HG02610 (cell line): ENCODE measurements at regions not wholly inside any gene's neighbourhood (a gene's known extent, or its start where the extent isn't known, plus 50 kb on each side); places are given as distances from the start of the nearest gene placed in this dataset.

Experiments
- ATAC-seq: cut with Tn5 transposase; IDR thresholded peaks from one replicate; pipeline ENCODE4 v1.9.1; 2021; ENCODE audit warnings: mild to moderate bottlenecking, moderate library complexity; ENCODE audit not compliant: unreplicated experiment

GRCh38 chr9:108565651-108566378 lies 290.0 kb downstream of the ACTL7B start:
- ATAC-seq, result peak; percentile 84

DNA sequence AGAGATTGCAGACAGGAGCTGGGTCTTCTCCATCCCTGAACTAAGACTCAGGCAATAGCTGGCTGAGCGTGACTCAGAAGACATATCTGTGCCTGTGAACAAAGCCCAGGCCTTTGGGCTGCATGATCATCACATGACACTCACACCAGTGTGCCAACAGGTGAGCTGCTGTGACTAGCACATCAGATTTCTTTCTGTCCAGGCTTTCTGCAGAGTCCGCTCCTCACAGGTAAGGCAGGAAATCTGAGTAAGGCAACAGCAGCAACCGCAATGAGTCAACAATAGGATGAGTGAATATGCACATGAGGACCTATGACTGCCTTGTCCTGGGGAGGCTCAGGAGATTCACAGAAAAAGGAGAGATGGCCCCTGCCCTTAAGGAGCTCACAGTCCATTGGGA lies 293.6 kb downstream of the ACTL7B start:
- ATAC-seq, result no peak

GRCh38 chr9:108559432-108559831 lies 296.4 kb downstream of the ACTL7B start:
- no peak for ATAC-seq

- no peak for ATAC-seq
These were observed 301.0 kb downstream of the ACTL7B start for GRCh38 chr9:108554831-108555230.

DNA sequence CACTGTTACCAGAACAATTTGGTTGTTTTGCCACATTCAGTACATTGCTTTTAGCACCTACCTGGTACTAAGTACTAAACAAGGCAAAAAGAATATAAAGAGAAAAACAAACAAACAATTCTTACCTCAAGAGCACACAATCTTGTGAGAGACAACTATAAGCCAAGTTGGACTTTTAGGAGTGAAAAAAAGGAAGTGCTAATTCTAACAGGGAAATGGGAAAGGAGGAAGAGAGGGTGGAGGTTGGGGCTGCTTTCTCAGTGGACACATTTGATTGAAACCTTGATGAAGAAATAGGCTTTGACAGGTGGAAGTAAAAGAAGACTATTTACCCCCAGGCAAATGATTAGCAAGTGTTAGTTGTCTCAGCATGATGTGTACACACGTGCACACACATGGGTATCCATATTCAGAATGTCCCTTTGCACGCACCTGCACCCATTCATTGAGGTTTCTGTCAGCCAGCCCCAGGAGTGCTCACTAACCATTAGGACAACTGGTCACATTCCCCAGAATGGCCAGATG lies 302.6 kb downstream of the ACTL7B start:
- no peak for ATAC-seq

GRCh38 chr9:108552459-108553040 lies 303.2 kb downstream of the ACTL7B start:
- no peak for ATAC-seq

DNA sequence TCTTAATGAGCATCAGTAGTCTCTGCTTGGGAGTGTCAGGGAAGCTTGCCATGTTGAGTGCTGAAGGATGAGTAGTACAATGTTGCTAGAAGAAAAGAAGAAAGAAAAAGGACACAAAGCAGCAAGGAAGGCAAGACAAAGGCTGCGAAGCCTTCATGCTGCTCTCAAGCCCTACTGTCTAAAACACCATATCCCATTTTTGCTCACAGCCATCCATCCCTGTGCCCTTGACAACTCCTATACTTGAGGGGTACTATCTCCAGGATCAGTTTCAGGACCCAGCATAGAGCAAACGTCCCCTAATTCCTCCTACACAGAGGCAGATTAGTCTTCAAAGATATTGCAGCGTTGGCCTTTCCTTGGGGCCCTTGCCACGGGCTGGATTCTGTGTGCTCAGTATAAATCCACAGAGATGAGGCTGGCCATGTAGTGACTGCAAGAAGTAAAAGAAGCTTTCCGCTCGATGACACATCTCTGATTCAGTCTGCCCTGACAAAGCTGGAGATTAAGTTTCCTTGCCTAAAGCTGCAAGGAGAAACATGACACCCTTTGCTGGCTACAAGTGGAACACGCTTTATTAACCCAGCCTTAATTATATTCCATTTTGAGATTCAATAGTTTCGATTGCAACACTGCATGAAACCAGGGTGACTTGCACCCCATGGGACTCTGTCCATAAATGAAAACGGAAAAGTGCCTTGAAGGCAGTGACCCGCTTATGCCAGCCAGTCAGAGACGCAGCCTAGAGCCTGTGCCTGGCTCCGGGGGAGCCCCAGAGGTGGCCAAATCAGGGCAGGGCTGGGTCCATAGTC lies 304.6 kb downstream of the ACTL7B start:
- no peak for ATAC-seq

DNA sequence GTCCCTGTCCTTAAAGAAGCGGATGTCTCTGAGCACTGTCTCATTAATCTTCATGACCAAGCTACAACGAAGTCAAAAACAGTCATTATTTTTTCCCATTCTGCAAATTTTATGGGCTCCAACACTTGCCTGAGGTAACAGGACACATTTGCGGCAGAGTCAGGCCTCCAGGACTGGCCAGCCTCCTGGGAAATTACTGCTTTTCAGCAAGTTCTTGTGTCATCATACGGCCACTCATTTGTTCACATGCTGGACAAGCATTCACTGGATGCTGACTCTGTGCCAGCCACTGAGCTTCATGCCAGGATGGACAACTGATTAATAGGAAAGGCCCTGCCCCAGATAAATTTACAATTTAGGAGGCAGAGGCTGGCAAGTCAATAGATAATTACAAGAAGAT lies 305.7 kb downstream of the ACTL7B start:
- no peak for ATAC-seq

DNA sequence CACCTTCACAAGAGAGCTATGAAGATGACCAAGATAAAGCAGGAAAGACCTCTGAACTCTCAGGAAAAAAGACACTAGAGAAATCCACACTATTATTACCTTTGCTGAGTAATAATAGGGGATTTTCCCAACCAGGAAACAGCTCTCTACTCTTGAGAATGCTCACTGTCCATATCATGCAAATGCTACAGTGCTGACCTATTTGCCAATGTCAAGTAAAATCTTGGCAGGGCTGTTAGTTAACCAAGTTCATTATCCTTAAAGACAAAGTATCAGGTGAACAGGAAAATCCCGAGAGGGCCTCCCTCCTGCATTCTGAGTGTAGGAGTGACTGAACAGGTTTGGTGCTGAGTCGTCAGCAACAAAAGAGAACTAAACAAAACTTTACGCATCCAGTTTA lies 306.6 kb downstream of the ACTL7B start:
- ATAC-seq, result no peak

DNA sequence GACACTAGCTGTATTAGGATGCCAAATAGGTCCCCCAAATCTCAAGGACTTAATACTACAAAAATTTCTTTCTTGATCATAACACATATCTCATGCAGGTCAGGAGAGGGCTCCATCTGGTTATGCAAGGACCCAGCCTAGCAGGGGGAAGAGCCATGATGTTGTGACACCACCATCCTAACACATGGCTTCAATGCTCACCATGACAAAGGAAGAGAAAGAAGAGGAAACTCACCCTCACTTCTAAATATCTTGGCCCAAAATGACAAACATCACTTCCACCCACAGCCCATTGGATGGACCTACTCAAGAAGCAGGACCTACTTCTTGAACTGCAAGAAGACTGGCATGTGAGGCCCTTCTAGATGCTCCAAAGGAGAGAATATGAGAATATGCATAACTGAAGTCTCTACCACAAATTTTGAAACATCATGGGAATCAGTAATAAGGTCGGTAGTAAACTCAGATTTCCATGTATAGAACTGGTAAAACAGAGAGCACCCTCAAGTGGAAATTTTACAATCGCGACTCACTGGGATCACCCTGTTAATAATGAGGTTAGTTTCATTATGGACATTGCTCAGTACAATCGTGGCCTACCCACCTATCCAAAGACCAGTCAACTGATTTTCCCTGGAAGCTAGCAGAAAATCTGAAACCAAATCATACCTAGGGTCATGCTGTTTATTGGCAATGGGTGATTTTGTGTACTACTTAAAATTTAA lies 308.2 kb downstream of the ACTL7B start:
- no peak for ATAC-seq

DNA sequence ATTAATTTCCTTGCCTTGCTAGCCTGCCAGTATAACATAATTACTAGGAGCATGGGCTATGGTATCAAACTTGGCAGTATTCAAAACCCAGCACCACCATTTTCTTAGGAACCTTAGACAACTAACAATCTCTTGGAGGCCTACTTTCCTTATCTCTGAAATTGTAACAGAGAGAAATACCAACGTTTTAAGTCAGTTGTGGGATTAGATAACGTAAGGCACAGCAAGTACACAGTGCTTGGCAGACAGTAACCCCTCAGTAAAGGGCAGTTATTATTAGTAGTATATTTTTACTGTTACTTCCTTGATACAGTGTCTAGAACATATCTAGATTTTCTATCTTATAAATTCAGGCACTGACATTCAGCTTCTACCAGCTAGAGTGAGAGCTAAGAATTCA lies 309.6 kb downstream of the ACTL7B start:
- ATAC-seq, result no peak

- ATAC-seq, result no peak
These were observed 310.4 kb downstream of the ACTL7B start for GRCh38 chr9:108545436-108545835.

- ATAC-seq, result no peak
These were observed 310.9 kb downstream of the ACTL7B start for GRCh38 chr9:108544866-108545265.

DNA sequence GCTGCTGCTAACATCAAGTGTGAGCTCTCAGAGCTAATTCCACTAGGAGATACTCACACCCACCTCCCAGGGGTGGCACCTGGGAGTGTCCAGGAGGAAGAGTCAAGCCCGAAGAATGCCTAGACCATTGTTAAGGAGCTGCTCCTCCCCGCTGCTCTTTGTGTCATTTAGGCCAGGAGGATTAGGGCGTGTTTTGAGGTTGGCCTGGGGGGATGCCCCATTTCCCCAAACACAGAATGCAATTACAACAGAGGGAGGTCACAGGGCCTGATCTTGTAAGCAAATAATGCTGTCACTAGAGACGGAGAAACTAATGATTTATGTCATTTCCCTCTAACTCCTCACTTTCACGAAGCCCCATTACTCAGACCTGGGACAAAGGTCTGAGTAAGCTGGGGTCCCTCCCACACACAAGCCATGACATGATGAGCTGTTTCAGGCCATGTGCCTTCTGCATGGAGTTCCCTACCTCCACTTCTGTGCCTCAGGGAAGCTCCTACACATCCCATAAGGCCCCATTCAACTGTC lies 312.5 kb downstream of the ACTL7B start:
- ATAC-seq, result no peak

DNA sequence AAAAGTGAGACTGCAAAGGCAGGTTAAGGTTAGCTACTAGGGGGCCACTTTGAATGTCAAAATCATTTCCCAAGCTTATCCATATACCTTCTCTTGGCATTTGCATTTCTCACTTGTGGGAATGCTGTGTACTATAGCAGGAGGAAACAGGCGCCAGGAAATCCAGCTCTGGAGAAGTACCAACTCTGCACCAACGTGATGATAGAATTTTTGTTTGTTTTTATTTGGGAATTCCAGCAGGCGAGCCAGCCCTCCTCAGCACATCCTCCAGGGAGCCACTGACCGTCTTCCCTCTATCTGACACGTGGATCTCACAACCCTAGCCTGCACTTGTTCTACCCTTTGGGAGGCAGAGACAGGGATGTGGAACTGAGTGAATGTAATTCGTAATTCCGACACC lies 318.0 kb downstream of the ACTL7B start:
- no peak for ATAC-seq

GRCh38 chr9:108536836-108537601 lies 318.8 kb downstream of the ACTL7B start:
- no peak for ATAC-seq

- no peak for ATAC-seq
These were observed 320.3 kb downstream of the ACTL7B start for GRCh38 chr9:108535526-108535925.

- no peak for ATAC-seq
These were observed 321.0 kb downstream of the ACTL7B start for GRCh38 chr9:108534741-108535140.

DNA sequence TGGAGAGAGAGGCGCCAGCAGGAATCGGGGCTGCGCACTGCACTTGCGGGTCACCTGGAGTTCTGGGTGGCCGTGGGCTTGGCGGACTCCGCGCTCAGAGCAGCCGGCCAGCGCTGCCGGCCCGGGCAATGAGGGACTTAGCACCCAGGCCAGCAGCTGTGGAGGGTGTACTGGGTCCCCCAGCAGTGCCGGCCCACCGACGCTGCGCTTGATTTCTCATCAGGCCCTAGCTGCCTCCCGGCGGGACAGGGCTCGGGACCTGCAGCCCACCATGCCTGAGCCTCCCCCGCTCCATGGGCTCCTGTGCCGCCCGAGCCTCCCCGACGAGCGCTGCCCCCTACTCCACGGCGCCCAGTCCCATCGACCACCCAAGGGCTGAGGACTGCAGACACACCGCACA lies 325.6 kb downstream of the ACTL7B start:
- no peak for ATAC-seq

- ATAC-seq, result no peak
These were observed 327.6 kb downstream of the ACTL7B start for GRCh38 chr9:108528231-108528630.
